Activated CD4-positive, CD25-positive, alpha-beta regulatory T cell treated with anti-CD3 and anti-CD28 coated beads, Interleukin-2, amount 50 U/mL, for 16 hours (primary cell): ENCODE measurements at regions not wholly inside any gene's neighbourhood (a gene's known extent, or its start where the extent isn't known, plus 50 kb on each side); places are given as distances from the start of the nearest gene placed in this dataset.
"Not testable (repeated sequence)": the region's sequence is repeated elsewhere in the genome, so short reads cannot be mapped to it uniquely, and the experiment has no call there.

Experiments
- DNase-seq: peaks from one replicate; pipeline ENCODE4 v3.0.0-alpha.2; 2020; ENCODE audit warnings: low read depth, low spot score

- no peak for DNase-seq
Measured at GRCh38 chr11:15300341-15300740, 185.6 kb downstream of the INSC start.

- DNase-seq, result no peak
Measured at GRCh38 chr11:15307619-15308024, 192.9 kb downstream of the INSC start.

DNA sequence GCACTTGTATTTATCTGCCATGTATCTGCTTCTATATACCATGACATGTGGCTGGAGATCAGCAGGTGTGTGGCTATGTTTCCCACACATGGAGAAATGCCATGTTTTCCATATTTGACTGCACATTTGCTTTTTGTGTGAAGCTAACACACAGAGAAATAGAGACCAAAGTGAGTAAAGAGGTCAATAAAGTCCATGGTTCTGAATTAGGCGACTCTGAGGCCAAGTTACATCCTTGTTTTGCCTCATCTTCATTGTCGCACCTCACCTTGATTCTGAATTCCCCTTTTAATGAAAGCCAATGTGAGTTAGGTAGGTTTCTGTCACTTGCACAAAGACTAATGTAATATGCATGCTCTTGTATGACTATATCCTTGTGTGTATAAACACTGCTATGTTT, 194.1 kb downstream of the INSC start:
- no peak for DNase-seq

DNA sequence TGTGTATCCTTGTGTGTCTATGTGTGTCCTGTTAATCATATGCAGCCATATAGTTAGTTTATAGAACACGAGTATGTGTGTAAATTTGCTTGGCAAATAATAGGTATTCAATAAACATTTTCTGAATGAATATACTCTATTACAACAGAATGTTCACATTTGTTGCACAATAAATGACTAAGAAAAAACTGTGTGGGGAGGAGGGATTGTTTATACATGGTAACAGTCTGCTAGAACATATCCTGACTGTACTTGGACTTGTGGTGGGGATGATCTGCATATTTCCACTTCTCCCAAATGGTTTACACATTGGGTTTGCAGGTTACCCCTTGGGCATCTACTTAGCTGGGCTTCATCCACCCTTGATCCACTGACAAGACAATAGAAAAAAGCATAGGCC, 194.6 kb downstream of the INSC start:
- no peak for DNase-seq

- no peak for DNase-seq
Measured at GRCh38 chr11:15313862-15314261, 199.1 kb downstream of the INSC start.

DNA sequence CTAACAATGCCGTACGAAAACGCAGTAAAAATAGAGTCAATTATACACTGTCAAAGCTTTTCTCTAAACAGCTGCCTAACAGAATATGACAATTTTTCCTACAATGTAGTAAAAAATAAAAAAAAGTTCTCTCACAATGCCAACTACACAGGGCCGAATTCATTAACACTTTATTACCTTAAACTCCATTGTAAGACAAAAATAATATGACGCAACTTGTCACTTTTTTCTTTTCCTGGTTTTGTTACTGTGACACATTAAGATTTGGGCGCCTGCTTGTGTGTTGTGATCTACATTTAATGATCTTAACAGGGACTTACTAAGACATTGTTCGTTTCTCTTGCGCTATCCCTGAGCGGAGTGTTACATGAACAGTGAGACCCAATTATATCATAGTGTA, 204.1 kb downstream of the INSC start:
- no peak for DNase-seq

DNA sequence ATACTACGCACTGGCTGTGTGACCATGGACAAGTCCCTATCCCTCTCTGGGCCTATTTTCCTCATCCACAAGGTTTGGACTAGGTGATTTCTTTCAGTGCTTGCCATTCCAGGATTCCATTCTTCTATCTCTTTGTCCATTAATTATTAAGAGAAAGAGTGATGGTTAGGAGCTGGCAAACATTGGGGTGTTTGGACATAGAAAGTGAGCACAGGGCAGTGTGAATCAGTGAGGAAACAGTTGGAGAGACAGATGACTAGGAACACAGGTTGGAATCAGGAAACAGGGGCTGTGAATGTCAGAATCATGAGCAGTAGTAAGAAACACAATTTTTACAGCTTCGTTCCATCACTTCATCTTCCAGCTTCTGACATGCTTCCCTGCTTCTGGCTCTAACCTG, 211.8 kb downstream of the INSC start:
- no peak for DNase-seq

- DNase-seq, result no peak
Measured at GRCh38 chr11:15327786-15328231, 213.1 kb downstream of the INSC start.

DNA sequence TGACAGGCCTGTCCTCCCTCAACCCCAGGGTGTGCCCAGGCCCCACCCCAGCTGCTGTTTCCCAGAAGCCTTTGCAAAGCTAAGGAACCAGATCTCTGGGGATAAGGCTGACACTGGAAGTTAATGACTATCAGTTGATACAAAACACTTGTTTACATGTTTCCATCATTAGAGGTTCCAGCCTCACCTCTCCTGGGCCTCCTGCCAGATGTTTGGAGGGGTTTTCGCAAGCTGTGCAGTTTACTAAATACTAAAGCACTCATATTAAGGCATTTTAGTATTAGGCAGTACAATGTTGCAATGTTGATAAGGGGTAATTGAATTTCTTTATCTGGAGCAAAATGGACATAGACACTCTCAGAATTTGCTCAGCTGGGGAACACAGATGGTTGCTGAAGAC, 218.7 kb downstream of the INSC start:
- no peak for DNase-seq

DNA sequence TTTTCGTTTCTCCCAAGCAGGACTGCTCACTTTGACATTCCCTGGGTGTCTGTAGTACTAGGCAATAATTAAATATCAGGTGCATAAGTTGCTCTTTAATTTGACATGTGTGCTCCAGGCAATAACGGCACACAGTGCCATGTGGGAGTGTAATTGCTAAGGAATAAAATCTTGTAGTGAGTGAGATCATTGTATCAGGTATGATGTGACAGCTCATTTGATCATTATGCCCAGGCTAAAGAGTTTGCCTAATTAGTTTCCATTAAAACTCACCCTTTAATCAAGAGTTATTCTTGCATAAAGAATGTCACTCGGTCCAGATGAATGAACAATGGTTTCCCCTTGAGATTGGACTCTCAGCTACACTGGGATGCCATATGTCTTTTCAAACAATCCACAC, 220.0 kb downstream of the INSC start:
- no peak for DNase-seq

DNA sequence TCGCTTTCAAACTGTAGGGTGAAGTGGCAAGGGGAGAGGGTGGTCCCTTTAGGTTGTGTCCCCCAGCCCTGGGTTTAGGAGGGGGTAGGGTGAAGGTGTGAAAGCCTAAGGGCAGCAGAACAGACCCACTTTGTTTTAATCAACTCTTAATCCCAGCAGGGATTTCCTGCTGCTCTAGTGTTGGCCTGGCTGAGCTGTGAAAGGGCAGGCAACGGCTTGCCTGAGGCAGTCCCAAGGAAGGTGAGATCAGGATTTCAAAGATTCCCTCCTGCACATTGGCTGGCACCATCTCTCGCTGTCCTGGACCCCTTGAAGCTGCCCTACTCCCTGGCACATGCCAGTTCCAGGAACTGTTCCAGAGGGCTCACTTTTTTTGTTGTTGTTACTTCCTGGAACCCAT, 221.3 kb downstream of the INSC start:
- DNase-seq, result no peak

DNA sequence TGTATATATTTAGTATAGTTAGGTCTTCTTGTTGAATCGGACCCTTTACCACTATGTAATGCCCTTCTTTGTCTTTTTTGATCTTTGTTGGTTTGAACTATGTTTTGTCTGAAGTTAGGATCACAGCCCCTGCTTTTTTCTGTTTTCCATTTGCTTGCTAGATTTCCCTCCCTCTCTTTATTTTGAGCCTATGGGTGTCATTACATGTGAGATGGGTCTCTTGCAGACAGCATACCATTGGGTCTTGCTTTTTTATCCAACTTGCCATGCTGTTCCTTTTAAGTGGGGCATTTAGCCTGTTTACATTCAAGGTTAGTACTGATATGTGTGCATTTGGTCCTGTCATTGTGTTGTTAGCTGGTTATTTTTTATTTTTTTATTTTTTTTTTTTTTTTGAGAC, 224.6 kb downstream of the INSC start:
- DNase-seq, result no peak

- DNase-seq, result no peak
Measured at GRCh38 chr11:15341587-15341986, 226.9 kb downstream of the INSC start.

DNA sequence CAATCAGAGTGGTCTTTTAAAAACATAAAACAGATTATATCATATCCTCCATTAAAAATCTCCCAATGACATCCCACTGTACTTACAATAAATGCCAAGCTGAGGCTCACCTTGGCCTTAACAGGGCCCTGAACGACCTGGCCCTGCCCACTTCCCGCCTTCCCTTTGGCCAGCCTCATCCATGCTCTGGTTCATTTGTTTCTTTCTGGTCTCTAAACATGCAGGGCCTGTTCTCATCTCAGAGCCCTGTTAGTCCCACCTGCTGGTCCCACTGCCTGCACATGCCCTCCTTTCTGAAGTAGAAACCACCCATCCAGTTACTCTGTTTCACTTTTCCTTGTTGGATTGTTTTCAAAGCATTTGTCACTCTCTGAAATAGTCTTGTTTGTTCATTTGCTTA, 227.4 kb downstream of the INSC start:
- no peak for DNase-seq

DNA sequence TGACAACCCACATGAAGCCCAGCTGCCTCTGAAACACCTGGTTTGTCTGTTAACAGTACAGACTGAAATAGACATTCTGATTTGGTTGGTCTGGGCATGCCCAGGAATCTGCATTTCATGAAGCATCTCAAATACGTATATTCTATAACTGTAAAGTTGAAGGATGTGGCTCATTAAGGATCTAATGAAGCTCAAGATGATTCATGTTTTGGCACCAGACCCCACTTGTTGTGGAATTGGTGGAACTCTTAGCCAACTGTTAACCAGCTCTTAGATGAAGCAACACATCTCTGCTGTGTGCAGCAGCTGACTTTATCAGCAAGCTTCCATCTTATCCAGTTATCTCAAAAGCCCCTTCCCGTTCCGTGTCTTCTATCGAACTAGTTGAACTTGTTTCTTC, 232.2 kb downstream of the INSC start:
- no peak for DNase-seq

GRCh38 chr11:15347969-15348734, 233.4 kb downstream of the INSC start:
- DNase-seq, result no peak

- no peak for DNase-seq
Measured at GRCh38 chr11:15349413-15349812, 234.7 kb downstream of the INSC start.

DNA sequence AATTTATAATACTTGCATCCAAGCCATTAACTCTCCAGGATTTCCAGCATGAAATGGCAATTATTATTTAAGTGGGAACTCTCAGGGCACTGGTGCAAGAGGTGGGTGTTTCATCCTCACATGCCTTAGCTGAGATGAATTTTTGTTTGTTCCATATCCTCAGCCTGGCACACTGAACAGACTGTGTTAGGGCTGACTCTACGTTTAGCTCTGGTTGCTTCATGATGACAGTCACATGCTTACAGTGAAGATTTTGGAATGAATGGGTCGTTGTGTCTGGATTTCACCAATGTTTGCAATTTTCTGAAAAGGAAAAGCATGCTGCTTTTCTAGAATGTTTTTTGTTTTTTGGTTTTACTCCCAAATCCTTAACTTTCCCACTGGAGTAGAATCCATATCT, 246.6 kb downstream of the INSC start:
- DNase-seq, result no peak

- not testable (repeated sequence) for DNase-seq
Measured at GRCh38 chr11:15365286-15365685, 250.6 kb downstream of the INSC start.

GRCh38 chr11:15367695-15368094, 253.0 kb downstream of the INSC start:
- no peak for DNase-seq

DNA sequence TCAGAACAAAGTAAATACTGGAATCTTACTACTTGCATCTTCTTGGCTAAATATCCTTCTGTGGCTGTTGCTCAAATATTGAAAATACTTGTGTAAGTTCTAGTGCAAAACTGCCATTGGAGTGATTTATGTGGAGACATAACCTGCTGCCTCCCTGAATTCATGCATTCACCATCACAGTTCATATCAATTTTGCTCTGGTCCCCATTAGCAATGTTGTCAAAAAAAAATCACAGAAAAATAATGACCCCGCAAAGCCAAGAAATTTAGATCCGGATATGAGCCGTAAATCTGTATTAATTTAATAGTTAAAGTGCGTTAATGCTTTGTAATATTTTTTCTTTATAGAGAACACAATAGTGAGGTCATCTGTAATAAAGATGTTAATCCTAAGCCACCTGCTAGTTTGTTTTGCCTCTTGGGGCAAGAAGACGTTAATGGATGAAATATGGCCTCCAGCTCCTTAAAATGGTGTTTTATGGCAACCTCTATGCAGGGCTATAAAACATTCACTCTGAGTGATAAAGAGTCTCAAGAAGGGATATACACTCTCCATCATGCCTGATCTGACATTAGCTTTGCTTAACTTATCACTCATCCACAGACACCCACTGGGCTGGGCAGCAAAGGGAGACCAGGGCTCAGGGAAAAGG, 255.9 kb downstream of the INSC start:
- DNase-seq, result no peak

DNA sequence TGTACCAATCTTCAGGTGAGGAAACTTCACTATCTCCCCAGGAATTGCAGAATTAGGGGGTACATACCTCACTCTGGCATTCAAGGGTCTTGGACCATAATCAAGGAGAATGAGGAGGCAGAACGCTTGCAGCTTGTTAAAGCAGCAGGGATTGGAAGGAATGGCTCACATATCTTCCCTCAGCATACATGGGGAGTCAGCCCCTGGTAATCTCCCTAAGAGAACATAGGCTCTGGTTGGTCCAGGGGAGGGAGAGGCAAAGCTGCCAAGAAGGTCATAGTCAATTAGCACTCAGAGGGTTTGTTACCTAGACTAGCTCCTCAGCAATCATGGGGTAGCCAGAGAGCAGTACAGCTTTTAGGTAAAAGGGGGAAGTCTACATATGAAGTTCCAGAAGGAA, 256.8 kb downstream of the INSC start:
- DNase-seq, result no peak

DNA sequence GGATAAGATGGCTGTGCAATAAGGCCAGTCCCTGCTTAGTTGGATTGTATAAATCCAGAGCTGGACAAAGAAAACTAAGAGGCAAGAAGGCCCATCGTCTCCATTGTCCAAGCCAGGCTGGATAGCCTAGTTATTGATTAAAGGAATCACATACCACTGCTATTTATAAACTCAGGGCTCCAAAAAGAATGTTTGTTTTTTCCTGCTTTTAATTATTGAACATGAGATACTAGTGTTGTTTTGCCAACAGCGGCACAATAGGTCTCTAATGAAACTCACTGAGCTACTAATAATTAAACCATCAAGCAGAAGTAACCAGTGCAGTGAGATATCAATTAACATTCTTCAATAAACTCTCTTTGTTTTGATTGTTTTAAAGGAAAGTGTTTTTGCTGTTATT, 259.7 kb downstream of the INSC start:
- no peak for DNase-seq
